GM21786 (cell line): ENCODE measurements at regions not wholly inside any gene's neighbourhood (a gene's known extent, or its start where the extent isn't known, plus 50 kb on each side); places are given as distances from the start of the nearest gene placed in this dataset.
"Not testable (repeated sequence)": the region's sequence is repeated elsewhere in the genome, so short reads cannot be mapped to it uniquely, and the experiment has no call there.

ENCODE experiments used
- ATAC-seq: cut with Tn5 transposase; IDR thresholded peaks from one replicate; pipeline ENCODE4 v1.9.1; 2021; ENCODE audit not compliant: unreplicated experiment

GRCh38 chr1:166384948-166385347 lies 218.1 kb upstream of the FAM78B start:
- no peak for ATAC-seq

GRCh38 chr1:166390366-166391033 lies 223.7 kb upstream of the FAM78B start:
- ATAC-seq = no peak

DNA sequence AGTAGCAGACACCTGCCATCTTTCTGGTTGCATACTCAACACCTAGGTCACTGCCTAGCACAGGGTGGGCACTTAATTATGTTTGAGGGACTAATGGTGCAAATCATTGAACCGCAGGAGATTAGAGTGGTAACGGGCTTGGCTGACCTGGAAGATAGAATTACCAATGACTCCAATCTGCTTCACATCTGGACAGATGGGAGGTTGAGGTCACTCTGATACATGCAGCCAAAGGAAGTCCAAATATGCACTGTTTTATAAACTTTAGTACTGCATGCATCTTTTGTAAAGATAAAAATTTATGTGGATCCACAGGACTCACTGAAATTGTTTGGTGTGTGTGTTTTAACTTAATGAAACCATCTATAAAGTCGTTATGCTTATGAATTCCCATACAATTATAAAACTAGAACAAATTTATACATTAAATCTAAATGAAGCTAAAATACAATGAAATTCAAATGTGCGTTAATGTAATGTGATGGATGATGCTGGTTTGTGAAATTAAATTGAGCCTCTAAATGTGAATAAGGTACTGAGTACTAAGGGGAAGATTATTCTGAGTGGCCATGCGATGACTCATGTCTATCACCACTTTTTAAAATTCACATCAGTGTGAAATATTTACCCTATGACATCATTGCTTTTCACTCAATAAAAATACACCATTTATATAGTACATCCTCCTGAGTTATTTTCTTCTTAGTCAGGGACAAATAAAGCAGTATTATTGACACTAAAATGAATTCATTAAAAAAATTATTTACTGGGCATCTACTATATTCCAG lies 224.7 kb upstream of the FAM78B start:
- ATAC-seq = no peak

DNA sequence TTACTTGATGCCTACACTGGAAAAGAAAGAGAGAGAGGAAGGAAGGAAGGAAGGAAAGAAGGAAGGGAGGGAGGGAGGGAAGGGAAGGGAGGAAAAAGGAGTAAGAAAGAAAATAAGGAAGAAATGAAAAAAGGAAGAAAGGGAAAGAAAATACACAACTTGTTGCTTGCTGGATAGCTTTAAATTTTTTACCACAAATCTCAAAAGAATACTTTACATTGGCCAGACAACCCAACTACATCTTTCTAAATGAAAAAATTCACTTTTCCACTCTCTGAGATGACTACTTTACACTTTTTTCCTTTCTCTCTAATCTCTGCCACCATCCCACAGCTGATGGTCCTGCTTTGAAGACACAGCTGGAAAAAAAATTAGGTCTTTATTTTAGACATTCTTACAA lies 228.9 kb upstream of the FAM78B start:
- ATAC-seq = no peak

DNA sequence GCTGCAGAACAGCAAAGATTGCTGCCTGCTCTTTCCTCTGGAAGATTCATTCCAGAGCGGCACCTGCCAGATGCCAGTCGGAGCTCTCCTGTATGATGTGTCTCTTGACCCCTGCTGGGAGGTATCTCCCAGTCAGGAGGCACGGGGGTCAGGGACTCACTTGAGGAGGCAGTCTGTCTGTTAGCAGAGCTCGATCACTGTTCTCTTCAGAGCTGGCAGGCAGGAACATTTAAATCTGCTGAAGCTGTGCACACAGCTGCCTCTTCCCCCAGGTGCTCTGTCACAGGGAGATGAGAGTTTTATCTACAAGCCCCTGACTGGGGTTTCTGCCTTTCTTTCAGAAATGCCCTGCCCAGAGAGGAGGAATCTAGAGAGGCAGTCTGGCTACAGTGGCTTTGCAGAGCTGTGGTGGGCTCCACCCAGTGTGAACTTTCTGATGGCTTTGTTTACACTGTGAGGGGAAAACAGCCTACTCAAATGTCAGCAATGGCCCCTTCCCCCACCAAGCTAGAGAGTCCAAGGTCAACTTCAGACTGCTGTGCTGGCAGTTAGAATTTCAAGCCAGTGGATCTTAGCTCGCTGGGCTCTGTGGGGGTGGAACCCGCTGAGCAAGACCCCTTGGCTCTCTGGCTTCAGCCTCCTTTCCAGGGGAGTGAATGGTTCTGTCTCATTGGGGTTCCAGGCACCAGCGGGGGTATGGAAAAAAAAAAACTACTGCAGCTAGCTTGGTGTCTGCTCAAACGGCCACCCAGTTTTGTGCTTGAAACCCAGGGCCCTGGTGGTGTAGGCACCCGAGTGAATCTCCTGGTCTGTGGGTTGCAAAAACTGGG lies 242.7 kb upstream of the FAM78B start:
- ATAC-seq = not testable (repeated sequence)

DNA sequence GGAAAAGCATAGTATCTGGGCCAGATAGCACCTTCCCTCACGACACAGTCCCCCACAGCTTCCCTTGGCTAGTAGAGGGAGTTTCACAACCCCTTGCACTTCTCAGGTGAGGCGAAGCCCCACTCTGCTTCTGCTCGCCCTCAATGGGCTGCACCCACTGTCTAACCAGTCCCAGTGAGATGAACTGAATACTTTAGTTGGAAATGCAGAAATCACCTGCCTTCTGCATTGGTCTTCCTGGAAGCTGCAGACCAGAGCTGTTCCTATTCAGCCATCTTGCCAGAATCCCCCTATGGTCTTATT lies 243.2 kb upstream of the FAM78B start:
- no peak for ATAC-seq

DNA sequence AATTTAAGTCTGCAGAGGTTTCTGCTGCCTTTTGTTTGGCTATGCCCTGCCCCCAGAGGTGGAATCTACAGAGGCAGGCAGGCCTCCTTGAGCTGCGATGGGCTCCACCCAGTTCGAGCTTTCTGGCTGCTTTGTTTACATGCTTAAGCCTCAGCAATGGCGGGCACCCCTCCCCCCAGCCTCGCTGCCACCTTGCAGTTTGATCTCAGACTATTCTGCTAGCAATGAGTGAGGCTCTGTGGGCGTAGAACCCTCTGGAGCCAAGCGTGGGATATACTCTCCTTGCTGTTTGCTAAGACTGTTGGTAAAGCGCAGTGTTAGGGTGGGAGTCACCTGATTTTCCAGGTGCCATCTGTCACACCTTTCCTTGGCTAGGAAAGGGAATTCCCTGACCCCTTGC lies 250.0 kb upstream of the FAM78B start:
- ATAC-seq = not testable (repeated sequence)

GRCh38 chr1:166418344-166418933 lies 251.6 kb upstream of the FAM78B start:
- no peak for ATAC-seq

- ATAC-seq = not testable (repeated sequence)
These were observed 255.8 kb upstream of the FAM78B start for GRCh38 chr1:166422586-166422985.

DNA sequence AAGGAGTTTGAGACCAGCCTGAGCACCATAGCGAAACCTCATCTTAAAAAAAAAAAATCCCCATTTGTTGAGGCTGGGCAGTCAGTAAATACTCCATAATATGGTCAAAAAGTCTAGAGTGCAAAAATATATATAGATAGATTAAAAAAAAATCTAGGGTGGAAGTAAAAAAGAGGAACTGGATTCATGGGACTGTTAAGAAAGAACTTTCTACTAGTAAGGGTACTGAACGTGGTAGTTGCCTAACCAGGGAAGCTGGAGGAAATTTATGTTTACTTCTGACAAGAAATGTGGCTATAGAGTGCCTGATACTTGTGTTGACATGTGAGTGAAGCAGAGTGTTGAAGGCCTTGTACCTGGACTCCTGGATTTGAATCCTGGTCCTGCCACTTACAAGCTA lies 265.9 kb upstream of the FAM78B start:
- ATAC-seq = no peak

GRCh38 chr1:166433404-166434304 lies 266.9 kb upstream of the FAM78B start:
- not testable (repeated sequence) for ATAC-seq

- no peak for ATAC-seq
These were observed 290.9 kb upstream of the FAM78B start for GRCh38 chr1:166457700-166458099.

GRCh38 chr1:166464333-166464732 lies 297.5 kb upstream of the FAM78B start:
- no peak for ATAC-seq

- ATAC-seq = no peak
These were observed 303.2 kb upstream of the FAM78B start for GRCh38 chr1:166470014-166470413.

DNA sequence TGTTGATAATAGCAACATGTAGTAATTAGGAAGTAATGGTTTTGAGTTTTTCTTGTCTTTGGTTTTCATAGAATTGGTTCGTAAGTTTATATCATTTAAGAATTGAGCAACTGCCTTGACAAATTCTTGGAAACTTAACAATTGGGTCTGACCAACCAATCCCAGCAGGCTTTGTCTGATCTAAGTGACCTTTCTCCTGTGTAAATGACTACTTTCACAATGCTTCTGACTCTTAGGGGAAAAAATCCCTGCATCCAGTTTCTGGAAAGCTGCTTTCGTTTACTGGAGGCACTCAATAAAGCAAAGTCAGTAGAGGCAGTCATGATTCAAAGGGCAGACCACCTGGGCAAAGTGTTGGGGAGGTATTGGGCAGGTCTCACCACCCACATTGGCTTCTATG lies 303.6 kb upstream of the FAM78B start:
- no peak for ATAC-seq

DNA sequence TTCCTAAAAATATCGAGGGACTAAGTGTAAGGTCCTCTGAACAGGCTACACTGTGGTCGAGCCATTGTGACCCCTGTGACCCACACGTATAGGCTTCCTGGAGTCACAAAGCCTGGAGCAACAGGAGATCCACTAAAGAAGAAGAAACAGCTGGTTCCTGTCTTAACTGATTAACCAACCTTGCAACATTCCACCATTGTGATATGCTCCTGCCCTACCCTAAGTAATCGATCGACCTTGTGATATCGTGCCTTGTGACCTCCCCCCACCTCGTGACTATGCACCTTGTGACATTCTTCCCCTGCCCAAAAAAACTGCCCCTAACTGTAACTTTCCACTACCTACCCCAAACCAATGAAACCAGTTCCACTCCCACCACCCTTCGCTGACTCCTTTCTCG lies 304.6 kb upstream of the FAM78B start:
- ATAC-seq = no peak

DNA sequence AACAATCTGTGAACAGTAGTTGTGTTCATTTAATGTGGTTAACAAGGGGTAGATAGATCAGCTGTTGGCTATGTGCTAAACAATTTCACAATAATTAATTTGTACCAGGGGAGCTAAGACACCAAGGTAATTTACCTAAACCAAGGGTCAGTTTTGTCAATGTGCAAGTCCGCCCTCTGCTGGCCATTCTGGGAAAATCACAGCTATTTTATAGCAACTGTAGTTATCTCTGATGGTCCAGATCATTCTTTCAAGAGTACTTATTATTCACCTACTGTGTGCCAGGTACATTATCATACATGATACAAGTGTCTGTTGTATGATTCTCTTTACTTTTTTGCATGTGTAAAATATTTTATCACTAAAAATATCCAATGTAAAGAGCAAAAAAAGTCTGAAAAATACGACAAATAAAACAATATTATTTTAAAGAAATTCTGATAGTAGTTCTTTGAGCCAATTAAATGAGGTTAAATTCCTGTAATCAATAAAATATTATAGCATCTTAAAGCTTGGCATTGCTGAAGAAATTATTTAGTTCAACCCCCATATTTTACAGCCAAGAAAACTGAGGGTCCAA lies 312.3 kb upstream of the FAM78B start:
- ATAC-seq = no peak

- ATAC-seq = no peak
These were observed 317.7 kb upstream of the FAM78B start for GRCh38 chr1:166484471-166484870.

- ATAC-seq = no peak
These were observed 318.1 kb upstream of the FAM78B start for GRCh38 chr1:166484871-166485270.

DNA sequence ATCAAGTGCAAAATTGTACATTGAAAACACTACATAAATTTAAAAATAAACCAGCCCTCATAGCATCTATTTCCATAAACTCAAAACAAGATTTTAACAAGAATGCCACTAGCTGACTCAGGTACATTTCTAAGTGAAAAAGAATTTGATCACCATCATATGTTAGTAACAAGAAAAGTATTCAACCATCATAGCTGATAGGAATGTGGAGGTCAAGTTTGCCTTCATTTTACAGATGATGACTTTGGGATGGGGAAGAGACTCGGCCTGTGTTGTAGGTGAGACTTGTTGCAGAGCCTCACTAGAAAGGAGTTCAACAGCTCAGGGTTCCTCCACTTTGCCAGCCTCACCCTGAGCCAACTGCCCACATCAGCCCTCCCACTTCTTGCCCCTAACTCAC lies 318.8 kb upstream of the FAM78B start:
- no peak for ATAC-seq
